CD14-positive monocyte (primary cell): ENCODE measurements at regions not wholly inside any gene's neighbourhood (a gene's known extent, or its start where the extent isn't known, plus 50 kb on each side); places are given as distances from the start of the nearest gene placed in this dataset.

Experiments used
- DNase-seq, 3 donors: peaks; one replicate each; pipeline ENCODE4 v3.0.0-alpha.2; 2011 to 2022
- H2AFZ ChIP-seq: 2 replicates; pipeline ENCODE4 v1.6.0; 2012; ENCODE audit warnings: mild to moderate bottlenecking, low read depth, low read length, inconsistent platforms; ENCODE audit not compliant: insufficient read depth, poor library complexity, severe bottlenecking
- H3K27ac ChIP-seq, 2 donors: 1 replicate in 1 of 2; 2 replicates in 1 of 2; pipeline ENCODE4 v1.5.1; 2012 to 2013; ENCODE audit warnings: low read length in 2 of 2, control low read depth in 1 of 2, inconsistent platforms in 1 of 2, low read depth in 1 of 2, mild to moderate bottlenecking in 1 of 2
- H3K27me3 ChIP-seq, 2 donors: one replicate each; pipeline versions ENCODE4 v1.6.0 to v1.6.1; 2011 to 2013; ENCODE audit warnings: low read length in 2 of 2; ENCODE audit not compliant: control insufficient read depth in 2 of 2, insufficient read depth in 2 of 2
- H3K36me3 ChIP-seq, 2 donors: replicated peaks in 1 of 2; 1 replicate in 1 of 2; 2 replicates in 1 of 2; pipeline versions ENCODE4 v1.5.1 to v1.6.1; 2012 to 2013; ENCODE audit warnings: low read length in 2 of 2, control low read depth in 1 of 2, inconsistent platforms in 1 of 2, mild to moderate bottlenecking in 1 of 2; ENCODE audit not compliant: insufficient read depth in 2 of 2, control insufficient read depth in 1 of 2
- H3K4me1 ChIP-seq, 2 donors: 1 replicate in 1 of 2; 2 replicates in 1 of 2; pipeline versions ENCODE4 v1.5.1 to v1.6.1; 2012 to 2013; ENCODE audit warnings: low read length in 2 of 2, control low read depth in 1 of 2, inconsistent platforms in 1 of 2, mild to moderate bottlenecking in 1 of 2, moderate library complexity in 1 of 2; ENCODE audit not compliant: insufficient read depth in 2 of 2, control insufficient read depth in 1 of 2
- H3K4me2 ChIP-seq: replicated peaks from 2 replicates; pipeline ENCODE3; 2012; ENCODE audit warnings: low read length, moderate library complexity, mild to moderate bottlenecking; ENCODE audit not compliant: poor library complexity, severe bottlenecking; ENCODE audit errors: extremely low read depth
- H3K4me3 ChIP-seq, 3 experiments: fragments of 200-600 bp in 1 of 3; sonication (generic) in 1 of 3; replicated peaks in 1 of 3; 1 replicate in 2 of 3; 2 replicates in 1 of 3; pipeline ENCODE4 v1.5.1; 2011 to 2013; ENCODE audit warnings: low read length in 3 of 3, mild to moderate bottlenecking in 3 of 3, control low read depth in 2 of 3, low read depth in 2 of 3, inconsistent platforms in 1 of 3, moderate library complexity in 1 of 3
- H3K79me2 ChIP-seq: 2 replicates; pipeline ENCODE4 v1.6.0; 2012; ENCODE audit warnings: mild to moderate bottlenecking, control low read depth, inconsistent platforms, low read length, moderate library complexity; ENCODE audit not compliant: insufficient read depth
- H3K9ac ChIP-seq: 2 replicates; pipeline ENCODE4 v1.6.0; 2017; ENCODE audit warnings: low read length, mild to moderate bottlenecking; ENCODE audit not compliant: insufficient read depth, poor library complexity, severe bottlenecking
- H3K9me3 ChIP-seq, 2 donors: replicated peaks in 1 of 2; 1 replicate in 1 of 2; 2 replicates in 1 of 2; pipeline versions ENCODE4 v1.5.1 to v1.6.1; 2012 to 2013; ENCODE audit warnings: low read length in 2 of 2, control low read depth in 1 of 2; ENCODE audit not compliant: control insufficient read depth in 1 of 2, insufficient read depth in 1 of 2
- H4K20me1 ChIP-seq: 2 replicates; pipeline ENCODE4 v1.6.0; 2012; ENCODE audit warnings: mild to moderate bottlenecking, low read length, control low read depth, moderate library complexity; ENCODE audit not compliant: insufficient read depth
- H3K27ac Mint-ChIP-seq, 7 donors: one replicate each; pipeline ENCODE4 v1.8.0; 2020; ENCODE audit warnings: mild to moderate bottlenecking in 7 of 7, mixed read lengths in 7 of 7, moderate library complexity in 6 of 7, inconsistent platforms in 2 of 7
- H3K27me3 Mint-ChIP-seq, 3 donors: one replicate each; pipeline ENCODE4 v1.8.0; 2021 to 2022; ENCODE audit warnings: low read depth in 3 of 3, mild to moderate bottlenecking in 3 of 3, mixed read lengths in 3 of 3, moderate library complexity in 3 of 3, inconsistent platforms in 1 of 3
- H3K36me3 Mint-ChIP-seq, 2 donors: one replicate each; pipeline ENCODE4 v1.8.0; 2020; ENCODE audit warnings: mixed read lengths in 2 of 2, inconsistent platforms in 1 of 2, mild to moderate bottlenecking in 1 of 2
- H3K4me1 Mint-ChIP-seq: one replicate; pipeline ENCODE4 v1.8.0; 2020; ENCODE audit warnings: mild to moderate bottlenecking, mixed read lengths
- H3K4me3 Mint-ChIP-seq, 2 donors: one replicate each; pipeline ENCODE4 v1.8.0; 2020; ENCODE audit warnings: mild to moderate bottlenecking in 2 of 2, mixed read lengths in 2 of 2, moderate library complexity in 1 of 2
- H3K9me3 Mint-ChIP-seq, 7 donors: one replicate each; pipeline ENCODE4 v1.8.0; 2020 to 2022; ENCODE audit warnings: mixed read lengths in 7 of 7, mild to moderate bottlenecking in 6 of 7, moderate library complexity in 6 of 7, inconsistent platforms in 2 of 7
- WGBS: methylation state at CpG from one replicate; pipeline ENCODE4 v1.1.5; 2013; ENCODE audit warnings: missing lambda C conversion rate; ENCODE audit not compliant: insufficient coverage; 5-methylcytosine and 5-hydroxymethylcytosine counted together
- intact Hi-C, 2 donors: fragments of 100-400 bp; cut with micrococcal nuclease; formaldehyde crosslinking; loops; one replicate each; pipeline versions ENCODE4 v1.15.0 to v1.15.1; 2023
- TF ChIP-seq, protein P1 (sequence below): fragments of 200-600 bp; IDR thresholded peaks from one replicate; pipeline ENCODE4 v1.8.0; 2022; ENCODE audit warnings: antibody characterized with exemption, mild to moderate bottlenecking

DNA sequence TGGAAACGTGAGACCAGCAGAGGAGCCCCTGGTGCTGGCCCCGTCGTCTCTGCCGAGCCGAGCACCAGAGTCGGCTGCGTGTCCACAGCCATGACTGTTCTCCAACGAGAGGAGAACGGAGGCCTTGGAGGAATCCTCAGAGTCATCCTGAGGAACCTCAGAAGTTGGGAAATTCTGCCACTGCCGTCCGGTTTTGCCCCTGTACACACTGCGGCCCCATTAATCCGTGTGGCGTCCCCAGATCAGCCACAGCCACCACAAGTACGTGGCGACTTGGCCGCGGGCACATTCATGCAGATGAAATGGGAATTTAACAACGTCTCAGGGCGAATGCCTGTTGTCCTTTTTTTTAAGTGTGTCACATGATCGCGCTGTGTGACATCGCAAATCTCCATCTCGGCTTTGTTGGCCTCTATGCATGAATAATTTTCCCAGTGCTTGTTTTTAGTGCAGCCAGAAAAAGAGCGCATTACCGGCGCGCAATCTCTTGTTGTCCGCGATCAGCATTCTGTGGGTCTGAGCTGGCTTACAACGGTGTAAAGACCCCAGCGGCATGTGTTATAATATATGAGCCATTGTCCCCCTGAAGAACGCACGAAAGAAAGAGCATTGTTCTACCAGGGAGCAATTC is 323.0 kb upstream of the IRX4 start:
- no peaks in the 10 kb centered on the region for H3K9me3 ChIP-seq
- H3K4me3 ChIP-seq = no peak overlapping the region
- no peaks in the 10 kb centered on the region for H4K20me1 ChIP-seq
- H2AFZ ChIP-seq = no peak overlapping the region
- no peak overlapping the region for H3K27ac Mint-ChIP-seq
- H3K4me2 ChIP-seq = no peak overlapping the region
- H3K9me3 Mint-ChIP-seq = peaks cover 0 to 4% (median 2%) of the 10 kb centered on the region in 7 donors
- no peak for DNase-seq
- H3K27me3 Mint-ChIP-seq = peaks cover 2 to 8% (median 3%) of the 10 kb centered on the region in 3 donors
- H3K27ac ChIP-seq = no peak overlapping the region
- H3K27me3 ChIP-seq = peaks cover 0 to 5% of the 10 kb centered on the region in 2 donors
- intact Hi-C loops = no loop called here
- no peaks in the 10 kb centered on the region for H3K36me3 ChIP-seq
- H3K4me1 ChIP-seq = no peaks in the 10 kb centered on the region
- no peaks in the 10 kb centered on the region for H3K4me1 Mint-ChIP-seq
- no peaks in the 10 kb centered on the region for H3K36me3 Mint-ChIP-seq
- 95% methylated on average over 33 of the region's 34 CpGs for WGBS
- H3K4me3 Mint-ChIP-seq = no peak overlapping the region
- H3K9ac ChIP-seq = no peak overlapping the region
- no peaks in the 10 kb centered on the region for H3K79me2 ChIP-seq
- TF ChIP-seq, protein P1, sequence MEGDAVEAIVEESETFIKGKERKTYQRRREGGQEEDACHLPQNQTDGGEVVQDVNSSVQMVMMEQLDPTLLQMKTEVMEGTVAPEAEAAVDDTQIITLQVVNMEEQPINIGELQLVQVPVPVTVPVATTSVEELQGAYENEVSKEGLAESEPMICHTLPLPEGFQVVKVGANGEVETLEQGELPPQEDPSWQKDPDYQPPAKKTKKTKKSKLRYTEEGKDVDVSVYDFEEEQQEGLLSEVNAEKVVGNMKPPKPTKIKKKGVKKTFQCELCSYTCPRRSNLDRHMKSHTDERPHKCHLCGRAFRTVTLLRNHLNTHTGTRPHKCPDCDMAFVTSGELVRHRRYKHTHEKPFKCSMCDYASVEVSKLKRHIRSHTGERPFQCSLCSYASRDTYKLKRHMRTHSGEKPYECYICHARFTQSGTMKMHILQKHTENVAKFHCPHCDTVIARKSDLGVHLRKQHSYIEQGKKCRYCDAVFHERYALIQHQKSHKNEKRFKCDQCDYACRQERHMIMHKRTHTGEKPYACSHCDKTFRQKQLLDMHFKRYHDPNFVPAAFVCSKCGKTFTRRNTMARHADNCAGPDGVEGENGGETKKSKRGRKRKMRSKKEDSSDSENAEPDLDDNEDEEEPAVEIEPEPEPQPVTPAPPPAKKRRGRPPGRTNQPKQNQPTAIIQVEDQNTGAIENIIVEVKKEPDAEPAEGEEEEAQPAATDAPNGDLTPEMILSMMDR = no peak

GRCh38 chr5:2205185-2205585 is 322.5 kb upstream of the IRX4 start:
- peak overlapping the region in 1 of 7 donors; percentile 58 for H3K27ac Mint-ChIP-seq
- Histone ChIP-seq H3K79me2 (no peaks in the 10 kb centered on the region), H4K20me1 (no peaks in the 10 kb centered on the region), H3K27ac (no peak overlapping the region), H3K27me3 (peaks cover 0 to 5% of the 10 kb centered on the region in 2 donors), H3K36me3 (no peaks in the 10 kb centered on the region), H3K4me2 (no peak overlapping the region), H3K4me3 (no peak overlapping the region), H3K4me1 (no peaks in the 10 kb centered on the region), H2AFZ (no peak overlapping the region), H3K9ac (no peak overlapping the region), H3K9me3 (no peaks in the 10 kb centered on the region)
- DNase-seq = no peak
- H3K4me3 Mint-ChIP-seq = no peak overlapping the region
- intact Hi-C loops = no loop called here
- TF ChIP-seq, protein P1 = no peak
- 91% methylated on average over 9 of the region's 14 CpGs for WGBS
- peaks cover 2 to 8% (median 3%) of the 10 kb centered on the region in 3 donors for H3K27me3 Mint-ChIP-seq
- no peaks in the 10 kb centered on the region for H3K36me3 Mint-ChIP-seq
- no peaks in the 10 kb centered on the region for H3K4me1 Mint-ChIP-seq
- H3K9me3 Mint-ChIP-seq = peaks cover 0 to 4% (median 2%) of the 10 kb centered on the region in 7 donors
